Lower leg skin (tissue), 4 donors: ENCODE measurements at regions not wholly inside any gene's neighbourhood (a gene's known extent, or its start where the extent isn't known, plus 50 kb on each side); places are given as distances from the start of the nearest gene placed in this dataset.

ENCODE experiments used
- DNase-seq, 2 donors: peaks; one replicate each; pipeline ENCODE4 v3.0.0-alpha.2; 2019; ENCODE audit warnings: low spot score in 2 of 2
- H3K4me3 ChIP-seq: fragments of 200-600 bp; sonication (generic); 2 replicates; pipeline ENCODE4 v1.5.1; 2017; ENCODE audit warnings: mild to moderate bottlenecking, low read depth; ENCODE audit not compliant: poor library complexity, severe bottlenecking
- CTCF ChIP-seq, 3 donors: fragments of 450-650 bp; IDR thresholded peaks; one replicate each; pipeline ENCODE4 v1.5.1; 2016; ENCODE audit warnings: antibody characterized with exemption in 3 of 3, mild to moderate bottlenecking in 3 of 3, moderate library complexity in 2 of 3
- POLR2A ChIP-seq, 2 donors: fragments of 450-650 bp; IDR thresholded peaks; one replicate each; pipeline ENCODE4 v1.6.1; 2016 to 2017; ENCODE audit warnings: antibody characterized with exemption in 2 of 2, mild to moderate bottlenecking in 1 of 2, moderate library complexity in 1 of 2
- WGBS, 2 donors: methylation state at CpG; one replicate each; pipeline ENCODE4 v1.1.5; 2018; 5-methylcytosine and 5-hydroxymethylcytosine counted together
- intact Hi-C: fragments of 100-400 bp; cut with DNase I; formaldehyde crosslinking; loops from one replicate; pipeline ENCODE4 v1.15.0; 2023; ENCODE audit warnings: low total_unique reads

GRCh38 chr15:69505956-69506556, 53.4 kb downstream of the RPLP1 start:
- 87 to 93% methylated on average over 9 of the region's 9 CpGs for WGBS, 2 donors
- no peak overlapping the region for H3K4me3 ChIP-seq
- peak in 1 of 2 donors; percentile 61 for DNase-seq
- intact Hi-C loops: no loop called here
- TF ChIP-seq POLR2A (IDR thresholded peaks at IDR 0.05): no peak
- TF ChIP-seq CTCF (IDR thresholded peaks at IDR 0.05): no peak

GRCh38 chr15:69508659-69509058, 56.0 kb downstream of the RPLP1 start:
- 58% methylated on average over 1 of the region's 1 CpG; no CpG with 5 or more reads in 1 of the 2 donors for WGBS, 2 donors
- H3K4me3 ChIP-seq: no peak overlapping the region
- peak in 1 of 2 donors; percentile 60 for DNase-seq
- TF ChIP-seq POLR2A (IDR thresholded peaks at IDR 0.05) (no peak), CTCF (IDR thresholded peaks at IDR 0.05) (no peak)
- intact Hi-C loops: no loop called here

GRCh38 chr15:69509131-69509530, 56.5 kb downstream of the RPLP1 start:
- peak in 1 of 2 donors; percentile 36 for DNase-seq
- TF ChIP-seq POLR2A (IDR thresholded peaks at IDR 0.05): no peak
- TF ChIP-seq CTCF (IDR thresholded peaks at IDR 0.05): no peak
- no peak overlapping the region for H3K4me3 ChIP-seq
- intact Hi-C loops: no loop called here
- WGBS, 2 donors: 68 to 88% methylated on average over 4 of the region's 4 CpGs

GRCh38 chr15:69510556-69510955, 57.9 kb downstream of the RPLP1 start:
- no peak overlapping the region for H3K4me3 ChIP-seq
- TF ChIP-seq POLR2A (IDR thresholded peaks at IDR 0.05) (no peak), CTCF (IDR thresholded peaks at IDR 0.05) (no peak)
- intact Hi-C loops: no loop called here
- no peak for DNase-seq

- TF ChIP-seq POLR2A (IDR thresholded peaks at IDR 0.05): no peak
- no peak for TF ChIP-seq CTCF (IDR thresholded peaks at IDR 0.05)
- intact Hi-C loops: no loop called here
- peak in 1 of 2 donors; percentile 14 for DNase-seq
- no peak overlapping the region for H3K4me3 ChIP-seq
Observed at GRCh38 chr15:69511015-69511414, 58.4 kb downstream of the RPLP1 start.

- 77 to 91% methylated on average over 3 of the region's 3 CpGs for WGBS, 2 donors
- no peak overlapping the region for H3K4me3 ChIP-seq
- TF ChIP-seq POLR2A (IDR thresholded peaks at IDR 0.05) (no peak), CTCF (IDR thresholded peaks at IDR 0.05) (no peak)
- intact Hi-C loops: no loop called here
- peak in 1 of 2 donors; percentile 40 for DNase-seq
Observed at GRCh38 chr15:69511716-69512340, 59.2 kb downstream of the RPLP1 start.
